HG03460 (cell line): ENCODE measurements at regions not wholly inside any gene's neighbourhood (a gene's known extent, or its start where the extent isn't known, plus 50 kb on each side); places are given as distances from the start of the nearest gene placed in this dataset.

Experiments
- ATAC-seq: cut with Tn5 transposase; IDR thresholded peaks from one replicate; pipeline ENCODE4 v1.9.1; 2021; ENCODE audit not compliant: unreplicated experiment

DNA sequence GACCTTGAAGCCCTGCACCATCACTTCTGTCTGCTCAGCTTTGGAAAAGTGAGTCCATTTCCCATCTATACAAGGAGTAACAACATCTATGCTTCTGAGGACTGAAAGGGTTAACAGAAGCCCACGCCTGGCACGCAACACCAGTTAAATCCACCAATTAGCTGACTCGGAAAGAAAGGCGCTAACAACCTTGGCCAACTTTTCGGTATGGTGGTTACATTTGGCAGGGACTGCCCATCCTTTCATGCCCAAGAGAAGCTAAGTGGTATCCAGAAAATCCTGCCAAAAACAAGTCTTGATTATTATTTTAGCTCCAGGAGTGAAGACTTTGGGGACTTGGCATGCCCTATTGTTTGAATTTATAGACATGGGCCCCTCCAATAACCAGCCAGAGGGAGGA lies 202.3 kb upstream of the RPL38 start:
- no peak for ATAC-seq

- ATAC-seq, result no peak
These were observed 201.2 kb upstream of the RPL38 start for GRCh38 chr17:74002241-74002640.

DNA sequence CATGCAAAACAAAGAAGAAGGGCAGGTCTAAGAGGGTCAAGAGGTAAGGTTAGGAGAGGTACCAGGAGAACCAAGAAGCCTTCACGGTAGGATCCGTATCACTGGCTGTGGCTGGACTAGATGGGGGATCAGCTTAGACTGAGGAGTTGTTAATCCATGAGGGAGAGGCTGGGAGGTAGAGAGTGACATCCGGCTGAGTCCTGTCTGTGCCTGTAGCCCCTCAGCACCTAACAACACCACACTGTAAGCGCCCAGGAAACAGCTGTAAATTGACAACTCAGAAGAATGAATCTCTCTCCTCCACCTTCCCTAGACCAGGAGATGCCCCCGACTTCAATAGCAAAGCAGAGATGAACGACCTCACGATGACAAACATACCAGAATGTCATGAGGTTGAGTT lies 199.4 kb upstream of the RPL38 start:
- no peak for ATAC-seq

- no peak for ATAC-seq
These were observed 197.7 kb upstream of the RPL38 start for GRCh38 chr17:74005790-74006189.

DNA sequence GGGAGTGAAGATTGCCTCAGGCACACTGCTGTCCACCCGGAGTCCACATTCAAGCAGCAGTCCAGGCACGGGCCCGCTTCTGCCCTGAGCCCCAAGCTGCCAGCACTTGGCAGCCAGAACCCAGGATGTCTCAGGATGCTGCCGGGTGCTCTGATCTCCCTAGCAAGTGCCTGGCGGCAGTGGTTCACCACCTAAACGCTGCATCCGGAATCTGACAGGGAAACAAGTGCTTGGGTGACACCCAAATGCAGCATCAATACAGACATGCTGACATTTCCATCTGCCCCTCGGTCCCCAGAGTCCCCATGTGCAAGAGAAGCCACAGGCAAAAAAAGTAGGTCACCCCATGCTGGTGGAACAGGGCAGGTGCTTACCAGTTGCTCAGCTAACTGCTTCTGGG lies 197.1 kb upstream of the RPL38 start:
- no peak for ATAC-seq

DNA sequence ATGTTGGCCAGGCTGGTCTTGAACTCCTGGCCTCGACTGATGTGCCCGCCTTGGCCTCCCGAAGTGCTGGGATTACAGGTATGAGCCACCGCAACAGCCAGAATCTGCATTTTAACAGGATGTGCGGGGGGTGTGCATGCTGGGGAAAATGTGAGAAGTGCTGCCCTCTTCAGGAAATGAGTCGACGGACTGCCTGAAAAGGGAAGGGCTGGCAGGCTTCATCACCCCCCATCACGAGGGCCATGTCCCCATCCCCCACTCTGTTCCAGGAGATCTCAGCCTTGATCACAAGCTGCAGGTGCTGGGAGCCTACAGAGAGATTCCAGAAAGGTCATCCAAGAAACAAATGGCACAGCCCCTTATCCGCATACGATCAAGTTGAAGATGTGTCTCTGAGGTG lies 195.3 kb upstream of the RPL38 start:
- no peak for ATAC-seq

- no peak for ATAC-seq
These were observed 194.3 kb upstream of the RPL38 start for GRCh38 chr17:74009056-74009625.

GRCh38 chr17:74010903-74011302 lies 192.6 kb upstream of the RPL38 start:
- no peak for ATAC-seq

GRCh38 chr17:74011966-74012365 lies 191.5 kb upstream of the RPL38 start:
- ATAC-seq, result no peak

- no peak for ATAC-seq
These were observed 191.0 kb upstream of the RPL38 start for GRCh38 chr17:74012465-74012864.

DNA sequence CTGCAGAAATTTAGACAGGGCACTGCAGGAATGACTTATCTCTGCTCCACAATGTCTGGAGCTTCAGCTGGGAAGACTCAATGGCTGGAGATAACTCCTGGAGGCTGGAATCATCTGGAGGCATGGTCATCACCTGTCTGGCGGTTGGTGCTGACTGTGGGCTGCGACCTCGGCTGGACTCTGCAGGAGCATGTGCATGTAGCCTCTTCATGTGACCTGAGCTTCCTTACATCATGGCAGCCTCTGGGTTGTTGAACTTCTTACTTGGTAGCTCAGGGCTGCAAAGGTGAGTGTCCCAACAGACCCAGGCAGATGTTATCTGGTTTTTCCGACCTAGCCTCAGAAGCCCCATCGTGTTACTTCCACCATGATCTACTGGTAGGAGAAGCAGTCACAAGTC lies 188.2 kb upstream of the RPL38 start:
- no peak for ATAC-seq

- no peak for ATAC-seq
These were observed 187.5 kb upstream of the RPL38 start for GRCh38 chr17:74015990-74016389.

GRCh38 chr17:74016461-74016860 lies 187.0 kb upstream of the RPL38 start:
- no peak for ATAC-seq

- ATAC-seq, result no peak
These were observed 186.0 kb upstream of the RPL38 start for GRCh38 chr17:74017466-74017865.

GRCh38 chr17:74018115-74018514 lies 185.4 kb upstream of the RPL38 start:
- ATAC-seq, result no peak

GRCh38 chr17:74019271-74019670 lies 184.2 kb upstream of the RPL38 start:
- ATAC-seq, result no peak

- no peak for ATAC-seq
These were observed 183.6 kb upstream of the RPL38 start for GRCh38 chr17:74019860-74020259.

- no peak for ATAC-seq
These were observed 183.0 kb upstream of the RPL38 start for GRCh38 chr17:74020522-74020921.

- no peak for ATAC-seq
These were observed 178.5 kb upstream of the RPL38 start for GRCh38 chr17:74024871-74025531.

GRCh38 chr17:74027444-74027843 lies 176.0 kb upstream of the RPL38 start:
- ATAC-seq, result no peak

- no peak for ATAC-seq
These were observed 174.9 kb upstream of the RPL38 start for GRCh38 chr17:74028354-74029116.

GRCh38 chr17:74031316-74032090 lies 172.0 kb upstream of the RPL38 start:
- ATAC-seq, result no peak
